CD1c-positive myeloid dendritic cell (primary cell): ENCODE measurements at regions not wholly inside any gene's neighbourhood (a gene's known extent, or its start where the extent isn't known, plus 50 kb on each side); places are given as distances from the start of the nearest gene placed in this dataset.
"Not testable (repeated sequence)": the region's sequence is repeated elsewhere in the genome, so short reads cannot be mapped to it uniquely, and the experiment has no call there.

Experiments used
- DNase-seq: peaks from one replicate; pipeline ENCODE4 v3.0.0-alpha.2; 2016; ENCODE audit errors: extremely low spot score

DNA sequence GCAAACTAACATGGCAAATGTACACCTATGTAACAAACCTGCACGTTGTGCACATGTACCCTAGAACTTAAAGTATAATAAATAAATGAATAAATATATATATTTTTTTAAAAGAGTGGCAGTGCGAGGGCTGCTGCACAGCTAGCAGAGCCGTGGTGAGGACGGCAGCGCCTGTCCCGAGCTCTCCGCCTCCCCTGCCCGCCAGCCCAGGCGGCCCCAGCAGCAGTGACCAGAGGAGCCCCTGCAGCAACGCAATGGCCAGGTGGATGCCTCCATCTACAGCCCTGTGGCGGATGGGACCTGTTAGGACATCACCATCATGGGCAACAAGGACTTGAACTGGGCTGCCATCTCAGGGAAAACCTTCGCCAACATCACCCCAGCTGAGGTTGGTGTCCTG, 351.9 kb downstream of the FAM72C start:
- DNase-seq = no peak

DNA sequence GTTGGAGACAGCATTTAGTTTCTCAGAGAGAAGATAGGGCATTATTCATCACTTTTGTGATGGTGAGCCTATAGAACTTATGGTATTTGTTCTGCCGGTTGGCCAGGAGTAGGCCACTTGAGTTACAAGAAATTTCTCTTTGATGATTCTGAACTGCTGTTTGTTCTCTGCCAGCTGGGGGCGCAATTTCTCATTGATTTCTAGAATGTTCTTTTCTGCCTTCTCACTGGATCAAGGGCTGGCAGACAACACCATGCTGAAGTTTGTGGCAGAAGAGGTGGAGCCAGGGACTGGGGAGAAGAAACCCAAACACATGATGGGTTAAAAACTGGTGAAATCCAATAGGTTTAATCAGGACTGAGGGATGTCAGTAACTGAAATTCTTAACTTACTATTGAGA, 360.6 kb downstream of the FAM72C start:
- peak; percentile 1 for DNase-seq

DNA sequence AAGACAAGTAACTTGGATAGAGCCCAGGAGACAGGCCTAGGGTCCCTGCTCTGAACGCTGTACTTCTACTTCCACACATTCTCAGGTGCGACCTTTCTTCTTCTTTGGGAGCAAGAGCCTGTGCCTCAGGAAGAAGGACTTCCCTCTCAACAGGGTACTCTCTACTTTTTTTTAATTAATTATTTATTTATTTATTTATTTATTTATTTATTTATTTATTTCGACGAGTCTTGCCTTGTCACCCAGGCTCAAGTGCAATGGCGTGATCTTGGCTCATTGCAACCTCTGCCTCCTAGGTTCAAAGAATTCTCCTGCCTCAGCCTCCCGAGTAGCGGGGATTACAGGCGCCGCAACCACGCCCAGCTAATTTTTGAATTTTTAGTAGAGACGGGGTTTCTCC, 361.6 kb downstream of the FAM72C start:
- no peak for DNase-seq

DNA sequence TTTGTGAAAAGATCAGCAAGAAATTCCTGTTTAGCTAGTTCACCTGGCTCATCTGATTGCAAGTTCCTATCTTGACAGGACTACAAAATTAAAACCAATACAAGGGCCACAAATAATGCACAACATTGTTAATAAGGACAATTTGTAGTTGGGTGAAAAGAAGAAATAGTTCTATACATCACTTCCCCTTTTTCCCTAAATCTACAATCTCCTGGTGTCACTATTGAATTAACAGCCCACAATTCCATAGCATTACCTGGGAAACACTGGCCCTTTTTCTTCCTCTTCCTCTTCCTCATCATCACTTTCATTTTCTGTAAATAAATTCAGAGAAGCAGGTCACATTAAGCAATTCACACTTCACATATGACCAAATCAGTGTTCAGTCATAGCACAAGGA, 366.9 kb downstream of the FAM72C start:
- DNase-seq = no peak

DNA sequence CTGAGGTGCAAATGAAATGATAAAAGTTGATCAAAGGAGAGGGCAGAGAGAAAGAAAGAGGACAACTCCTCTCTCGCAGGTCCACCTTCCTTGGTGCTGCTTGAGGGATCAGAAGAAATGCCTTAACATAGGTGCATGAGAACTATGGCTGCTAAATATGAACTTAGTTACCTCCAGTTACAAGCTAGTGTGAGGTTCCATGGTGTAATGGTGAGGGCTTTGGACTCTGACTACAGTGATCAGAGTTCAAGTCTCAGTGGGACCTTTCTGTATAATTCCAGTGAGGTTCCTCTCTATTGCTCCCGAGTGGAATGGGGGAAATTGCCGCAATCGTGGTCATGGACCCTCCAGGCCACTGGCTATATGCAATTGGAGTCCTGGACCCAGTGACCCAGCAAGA, 387.3 kb downstream of the FAM72C start:
- DNase-seq = no peak

DNA sequence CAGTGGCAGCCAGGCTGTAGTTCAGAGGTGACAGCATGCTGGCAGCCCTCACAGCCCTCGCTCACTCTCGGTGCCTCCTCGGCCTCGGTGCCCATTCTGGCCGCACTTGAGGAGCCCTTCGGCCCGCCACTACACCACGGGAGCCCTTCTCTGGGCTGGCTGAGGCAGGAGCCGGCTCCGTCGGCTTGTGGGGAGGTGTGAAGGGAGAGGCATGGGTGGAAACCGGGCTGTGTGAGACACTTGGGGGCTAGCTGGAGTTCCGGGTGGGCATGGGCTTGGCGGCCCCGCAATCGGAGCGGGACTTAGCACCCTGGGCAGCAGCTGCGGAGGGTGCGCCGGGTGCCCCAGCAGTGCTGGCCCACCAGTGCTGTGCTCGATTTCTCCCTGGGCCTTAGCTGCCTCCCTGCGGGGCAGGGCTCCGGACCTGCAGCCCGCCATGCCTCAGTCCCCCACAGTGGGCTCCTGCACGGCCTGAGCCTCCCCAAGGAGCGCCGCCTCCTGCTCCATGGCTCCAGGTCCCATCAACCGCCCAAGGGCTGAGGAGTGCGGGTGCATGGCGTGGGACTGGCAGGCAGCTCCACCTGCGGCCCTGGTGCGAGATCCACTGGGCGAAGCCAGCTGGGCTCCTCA, 396.8 kb downstream of the FAM72C start:
- DNase-seq = no peak

DNA sequence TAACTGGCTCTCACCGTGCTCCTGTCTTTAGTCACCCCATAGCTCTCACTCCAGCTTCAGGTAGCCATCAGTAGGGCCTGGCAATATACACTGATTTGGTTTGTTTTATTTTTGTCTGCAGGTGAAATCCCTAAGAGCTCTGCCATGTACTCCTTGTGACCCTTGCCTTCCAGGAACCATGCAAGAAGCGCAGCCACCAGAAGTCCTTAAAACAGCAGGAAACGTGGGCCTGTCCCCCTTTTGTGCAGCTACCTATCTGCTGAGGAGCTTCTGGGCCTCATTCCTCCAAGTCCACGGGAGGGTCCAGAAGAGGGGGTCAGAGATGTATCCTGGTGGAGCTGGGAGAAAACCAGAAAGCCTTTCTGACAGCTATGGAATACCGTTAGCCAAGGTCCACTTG, 399.1 kb downstream of the FAM72C start:
- not testable (repeated sequence) for DNase-seq

DNA sequence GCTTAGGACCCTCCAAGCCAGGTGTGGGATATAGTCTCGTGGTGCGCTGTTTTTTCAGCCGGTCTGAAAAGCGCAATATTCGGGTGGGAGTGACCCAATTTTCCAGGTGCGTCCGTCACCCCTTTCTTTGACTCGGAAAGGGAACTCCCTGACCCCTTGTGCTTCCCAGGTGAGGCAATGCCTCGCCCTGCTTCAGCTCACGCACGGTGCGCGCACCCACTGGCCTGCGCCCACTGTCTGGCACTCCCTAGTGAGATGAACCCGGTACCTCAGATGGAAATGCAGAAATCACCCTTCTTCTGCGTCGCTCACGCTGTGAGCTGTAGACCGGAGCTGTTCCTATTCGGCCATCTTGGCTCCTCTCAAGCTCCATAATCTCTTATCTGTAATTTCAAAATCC, 408.0 kb downstream of the FAM72C start:
- DNase-seq = not testable (repeated sequence)

DNA sequence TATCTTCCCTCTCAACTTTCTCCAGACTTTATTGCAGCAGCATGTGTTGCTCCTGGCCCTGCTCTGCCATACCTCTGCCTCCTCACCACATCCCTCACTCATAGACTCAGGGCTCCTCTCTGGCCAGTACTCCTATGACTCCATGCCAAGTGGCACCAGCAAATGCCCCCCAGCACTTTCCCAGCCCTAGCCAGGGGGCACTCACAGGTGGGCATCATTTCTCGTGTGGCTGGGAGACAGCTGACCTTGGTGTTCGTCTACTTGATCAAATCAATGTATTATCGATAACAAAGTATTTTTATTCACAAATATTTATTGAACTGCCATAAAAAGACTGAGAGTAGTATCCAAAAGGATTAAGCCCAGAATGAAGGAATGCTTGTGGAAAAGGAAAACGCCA, 418.2 kb downstream of the FAM72C start:
- no peak for DNase-seq

DNA sequence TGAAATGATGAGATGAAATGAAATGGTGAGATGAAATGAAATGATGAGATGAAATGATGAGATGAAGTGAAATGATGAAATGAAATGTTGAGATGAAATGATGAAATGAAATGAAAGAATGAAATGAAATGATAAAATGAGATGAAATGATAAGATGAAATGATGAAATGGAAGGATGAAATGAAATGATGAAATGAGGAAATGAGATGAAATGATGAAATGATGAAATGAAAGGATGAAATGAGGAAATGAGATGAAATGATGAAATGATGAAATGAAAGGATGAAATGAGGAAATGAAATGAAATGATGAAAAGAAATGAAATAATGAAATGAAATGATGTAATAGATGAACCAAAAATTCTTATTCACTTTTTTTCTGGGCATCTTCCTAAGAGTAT, 467.1 kb downstream of the FAM72C start:
- DNase-seq = not testable (repeated sequence)

DNA sequence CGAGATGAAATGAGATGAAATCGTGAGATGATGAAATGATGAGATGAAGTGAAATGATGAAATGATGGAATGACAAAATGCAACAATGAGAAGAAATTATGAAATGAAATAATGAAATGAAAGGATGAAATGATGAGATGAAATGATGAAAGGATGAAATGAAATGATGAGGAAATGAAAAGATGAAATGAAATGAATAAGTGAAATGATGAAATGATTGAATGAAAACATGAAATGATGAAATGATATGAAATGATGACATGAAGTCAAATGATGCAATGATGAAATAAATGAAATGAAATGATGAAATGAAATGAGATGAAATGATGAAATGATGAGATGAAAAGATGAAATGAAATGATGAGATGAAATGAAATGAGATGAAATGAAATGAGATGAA, 467.7 kb downstream of the FAM72C start:
- DNase-seq = not testable (repeated sequence)

DNA sequence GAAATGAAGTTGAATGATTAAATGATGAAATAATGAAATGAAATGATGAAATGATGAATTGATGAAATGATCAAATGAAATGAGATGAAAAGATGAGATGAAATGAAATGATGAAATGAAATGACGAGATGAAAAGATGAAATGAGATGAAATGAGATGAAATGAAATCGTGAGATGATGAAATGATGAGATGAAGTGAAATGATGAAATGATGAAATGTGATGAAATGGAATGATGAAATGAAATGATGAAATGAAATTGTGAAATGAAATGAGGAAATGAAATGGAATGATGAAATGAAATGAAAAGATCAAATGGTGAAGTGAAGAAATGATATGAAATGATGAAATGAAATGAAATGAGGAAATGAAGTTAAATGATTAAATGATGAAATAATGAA, 468.7 kb downstream of the FAM72C start:
- DNase-seq = not testable (repeated sequence)

DNA sequence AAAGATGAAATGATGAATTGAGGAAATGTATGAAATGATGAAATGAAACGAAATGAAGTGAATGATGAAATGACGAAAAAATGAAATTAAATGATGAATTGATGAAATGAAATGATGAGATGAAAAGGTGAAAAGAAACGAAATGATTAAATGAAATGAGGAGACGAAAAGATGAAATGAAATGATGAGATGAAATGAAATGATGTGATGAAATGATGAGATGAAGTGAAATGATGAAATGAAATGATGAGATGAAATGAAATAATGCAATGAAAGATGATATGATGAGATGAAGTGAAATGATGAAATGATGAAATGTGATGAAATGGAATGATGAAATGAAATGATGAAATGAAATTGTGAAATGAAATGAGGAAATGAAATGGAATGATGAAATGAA, 469.7 kb downstream of the FAM72C start:
- not testable (repeated sequence) for DNase-seq

DNA sequence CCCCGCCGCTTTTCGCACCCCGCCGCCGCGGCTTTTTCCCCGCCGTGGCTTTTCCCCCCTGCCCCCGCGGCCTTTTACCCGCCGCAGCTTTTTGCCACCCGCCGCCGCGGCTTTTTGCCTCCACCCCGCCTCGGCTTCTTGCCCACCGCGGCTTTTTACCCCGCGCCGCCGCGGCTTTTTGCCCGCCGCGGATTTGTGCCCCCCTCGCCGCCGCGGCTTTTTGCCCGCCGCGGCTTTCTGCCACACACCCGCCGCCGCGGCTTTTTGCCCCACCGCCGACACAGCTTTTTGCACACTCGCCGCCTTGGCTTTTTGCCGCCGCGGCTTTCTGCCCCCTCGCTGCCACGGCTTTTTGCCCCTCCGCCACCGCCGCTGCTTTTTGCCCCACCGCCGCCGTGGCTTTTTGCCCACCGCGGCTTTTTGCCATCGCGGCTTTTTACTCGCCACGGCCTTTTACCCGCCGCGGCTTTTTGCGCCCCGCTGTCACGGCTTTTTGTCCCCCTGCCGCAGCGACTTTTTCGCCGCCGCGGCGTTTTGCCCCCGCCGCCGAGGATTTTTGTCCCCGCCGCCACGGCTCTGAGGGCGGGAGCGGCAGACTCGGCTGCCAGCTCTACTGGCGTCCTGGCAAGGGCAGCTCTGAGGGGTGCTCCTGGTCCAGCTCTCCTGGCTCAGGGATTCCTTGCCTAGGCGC, 473.6 kb downstream of the FAM72C start:
- not testable (repeated sequence) for DNase-seq

DNA sequence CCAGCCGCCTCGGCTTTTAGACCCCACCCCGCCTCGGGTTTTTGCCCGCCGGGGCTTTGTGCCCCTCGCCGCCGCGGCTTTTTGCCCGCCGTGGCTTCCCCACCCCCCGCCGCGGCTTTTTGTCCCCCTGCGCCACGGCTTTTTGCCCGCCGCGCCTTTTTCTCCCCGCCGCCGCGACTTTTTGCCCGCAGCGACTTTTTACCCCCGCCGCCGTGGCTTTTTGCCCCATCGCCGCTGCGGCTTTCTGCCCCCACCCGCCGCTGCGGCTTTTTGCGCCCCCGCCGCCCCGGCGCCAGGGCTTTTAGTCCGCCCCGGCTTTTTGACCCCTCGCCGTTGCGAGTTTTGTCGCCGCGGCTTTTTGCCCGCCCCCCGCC, 474.4 kb downstream of the FAM72C start:
- no peak for DNase-seq

DNA sequence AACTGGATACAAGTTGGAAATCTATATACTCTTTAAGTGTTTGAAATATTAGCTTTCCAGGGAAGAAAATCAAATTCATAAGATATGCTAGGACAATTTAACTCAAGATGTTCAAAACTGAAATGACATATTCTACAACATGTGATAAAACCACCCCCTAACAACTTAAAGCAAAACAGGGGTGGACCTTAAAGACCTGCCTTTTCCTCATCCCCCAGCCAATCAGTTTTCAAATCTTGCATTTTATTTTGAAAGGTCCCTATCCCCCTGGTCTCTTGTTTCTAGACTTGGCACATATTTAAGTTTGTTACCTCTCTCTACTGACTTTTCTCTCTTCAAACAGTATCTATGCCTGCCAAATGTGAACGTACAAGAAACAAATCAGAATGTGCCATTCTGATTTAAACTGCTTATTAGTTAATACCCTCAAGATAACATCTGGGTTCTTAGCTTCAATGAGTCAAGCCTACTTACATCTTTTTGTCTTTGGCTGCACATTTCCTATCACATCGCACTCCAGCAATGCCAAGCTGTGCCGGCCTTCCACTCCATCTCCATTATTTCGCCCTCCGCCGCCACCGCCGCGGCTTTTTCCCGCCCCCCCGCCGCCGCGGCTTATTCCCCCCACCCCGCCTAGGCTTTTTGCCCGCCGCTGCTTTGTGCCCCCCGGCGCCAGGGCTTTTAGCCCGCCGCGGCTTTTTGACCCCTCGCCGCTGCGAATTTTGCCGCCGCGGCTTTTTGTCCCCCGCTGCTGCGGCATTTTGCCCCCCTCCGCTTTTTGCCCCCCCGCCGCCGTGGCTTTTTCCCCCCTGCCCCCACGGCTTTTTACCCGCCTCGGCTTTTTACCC, 475.0 kb downstream of the FAM72C start:
- DNase-seq = not testable (repeated sequence)
